ENCODE measurements at regions not wholly inside any gene's neighbourhood (a gene's known extent, or its start where the extent isn't known, plus 50 kb on each side); places are given as distances from the start of the nearest gene placed in this dataset.
"Not testable (repeated sequence)": the region's sequence is repeated elsewhere in the genome, so short reads cannot be mapped to it uniquely, and the experiment has no call there.

DNA sequence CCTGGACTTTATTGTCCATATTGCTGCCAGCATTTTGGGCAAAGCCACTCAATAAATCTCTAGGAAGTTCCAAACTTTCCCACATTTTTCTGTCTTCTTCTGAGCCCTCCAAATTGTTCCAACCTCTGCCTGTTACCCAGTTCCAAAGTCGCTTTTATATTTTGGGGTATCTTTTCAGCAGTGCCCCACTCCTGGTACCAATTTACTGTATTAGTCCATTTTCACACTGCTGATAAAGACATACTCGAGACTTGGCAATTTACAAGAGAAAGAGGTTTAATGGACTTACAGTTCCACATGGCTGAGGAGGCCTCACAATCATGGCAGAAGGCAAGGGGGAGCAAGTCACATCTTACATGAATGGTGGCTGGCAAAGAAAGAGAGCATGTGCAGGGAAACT lies 53.4 kb downstream of the AHSP start:
- TF ChIP-seq, protein P1, sequence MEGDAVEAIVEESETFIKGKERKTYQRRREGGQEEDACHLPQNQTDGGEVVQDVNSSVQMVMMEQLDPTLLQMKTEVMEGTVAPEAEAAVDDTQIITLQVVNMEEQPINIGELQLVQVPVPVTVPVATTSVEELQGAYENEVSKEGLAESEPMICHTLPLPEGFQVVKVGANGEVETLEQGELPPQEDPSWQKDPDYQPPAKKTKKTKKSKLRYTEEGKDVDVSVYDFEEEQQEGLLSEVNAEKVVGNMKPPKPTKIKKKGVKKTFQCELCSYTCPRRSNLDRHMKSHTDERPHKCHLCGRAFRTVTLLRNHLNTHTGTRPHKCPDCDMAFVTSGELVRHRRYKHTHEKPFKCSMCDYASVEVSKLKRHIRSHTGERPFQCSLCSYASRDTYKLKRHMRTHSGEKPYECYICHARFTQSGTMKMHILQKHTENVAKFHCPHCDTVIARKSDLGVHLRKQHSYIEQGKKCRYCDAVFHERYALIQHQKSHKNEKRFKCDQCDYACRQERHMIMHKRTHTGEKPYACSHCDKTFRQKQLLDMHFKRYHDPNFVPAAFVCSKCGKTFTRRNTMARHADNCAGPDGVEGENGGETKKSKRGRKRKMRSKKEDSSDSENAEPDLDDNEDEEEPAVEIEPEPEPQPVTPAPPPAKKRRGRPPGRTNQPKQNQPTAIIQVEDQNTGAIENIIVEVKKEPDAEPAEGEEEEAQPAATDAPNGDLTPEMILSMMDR (IDR thresholded peaks at IDR 0.05; ENCODE audit: low read length), result not testable (repeated sequence)
- TF ChIP-seq EZH2 (optimal IDR thresholded peaks at IDR 0.05; ENCODE audit: low read depth, low read length), result not testable (repeated sequence)
